Bronchial epithelial cell (primary cell): ENCODE measurements at regions not wholly inside any gene's neighbourhood (a gene's known extent, or its start where the extent isn't known, plus 50 kb on each side); places are given as distances from the start of the nearest gene placed in this dataset.

ENCODE experiments used
- DNase-seq: peaks from one replicate; pipeline ENCODE4 v3.0.0-alpha.2; 2010; ENCODE audit warnings: low read depth
- FAIRE-seq: peaks from 2 replicates; lab custom pipeline; 2011; peaks lifted over from hg19 to GRCh38; lab: Jason Lieb, UNC
- H3K27me3 ChIP-seq: 2 replicates; pipeline ENCODE4 v1.5.1; 2011; ENCODE audit warnings: low read length; ENCODE audit not compliant: control insufficient read depth, insufficient read depth
- H3K36me3 ChIP-seq: 2 replicates; pipeline ENCODE4 v1.5.1; 2011; ENCODE audit warnings: low read length; ENCODE audit not compliant: control insufficient read depth, insufficient read depth
- H3K4me3 ChIP-seq: 2 replicates; pipeline ENCODE4 v1.5.1; 2011; ENCODE audit warnings: mild to moderate bottlenecking, low read depth, low read length, control low read depth
- TF ChIP-seq, protein P1 (sequence below): IDR thresholded peaks from 2 replicates; pipeline ENCODE4 v1.5.1; 2011; ENCODE audit warnings: mild to moderate bottlenecking, moderate library complexity, low read length, control low read depth, inconsistent platforms; ENCODE audit not compliant: insufficient read depth, severe bottlenecking

DNA sequence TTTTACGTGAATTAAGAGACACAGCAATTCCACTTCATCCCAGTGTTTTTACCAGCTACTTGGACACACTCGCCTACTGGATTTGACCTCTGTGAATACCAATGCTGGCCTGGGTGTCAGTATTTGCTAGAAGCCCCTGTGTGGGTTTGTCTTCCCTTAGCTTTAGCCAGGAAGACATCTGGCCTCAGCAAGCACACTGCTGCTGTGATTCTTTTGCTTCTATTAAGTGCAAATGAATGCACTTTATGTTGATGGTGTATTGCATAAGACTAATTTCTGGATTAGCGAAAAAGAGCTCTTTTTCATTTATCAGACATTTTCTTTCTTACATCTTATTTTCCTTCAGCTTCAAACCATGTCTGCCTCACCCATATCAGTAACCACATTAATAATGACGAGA, 140.0 kb downstream of the CHRM3 start:
- no peak for FAIRE-seq
- TF ChIP-seq, protein P1, sequence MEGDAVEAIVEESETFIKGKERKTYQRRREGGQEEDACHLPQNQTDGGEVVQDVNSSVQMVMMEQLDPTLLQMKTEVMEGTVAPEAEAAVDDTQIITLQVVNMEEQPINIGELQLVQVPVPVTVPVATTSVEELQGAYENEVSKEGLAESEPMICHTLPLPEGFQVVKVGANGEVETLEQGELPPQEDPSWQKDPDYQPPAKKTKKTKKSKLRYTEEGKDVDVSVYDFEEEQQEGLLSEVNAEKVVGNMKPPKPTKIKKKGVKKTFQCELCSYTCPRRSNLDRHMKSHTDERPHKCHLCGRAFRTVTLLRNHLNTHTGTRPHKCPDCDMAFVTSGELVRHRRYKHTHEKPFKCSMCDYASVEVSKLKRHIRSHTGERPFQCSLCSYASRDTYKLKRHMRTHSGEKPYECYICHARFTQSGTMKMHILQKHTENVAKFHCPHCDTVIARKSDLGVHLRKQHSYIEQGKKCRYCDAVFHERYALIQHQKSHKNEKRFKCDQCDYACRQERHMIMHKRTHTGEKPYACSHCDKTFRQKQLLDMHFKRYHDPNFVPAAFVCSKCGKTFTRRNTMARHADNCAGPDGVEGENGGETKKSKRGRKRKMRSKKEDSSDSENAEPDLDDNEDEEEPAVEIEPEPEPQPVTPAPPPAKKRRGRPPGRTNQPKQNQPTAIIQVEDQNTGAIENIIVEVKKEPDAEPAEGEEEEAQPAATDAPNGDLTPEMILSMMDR = no peak
- H3K36me3 ChIP-seq = no peaks in the 10 kb centered on the region
- no peak for DNase-seq
- no peaks in the 10 kb centered on the region for H3K27me3 ChIP-seq
- H3K4me3 ChIP-seq = no peak overlapping the region

DNA sequence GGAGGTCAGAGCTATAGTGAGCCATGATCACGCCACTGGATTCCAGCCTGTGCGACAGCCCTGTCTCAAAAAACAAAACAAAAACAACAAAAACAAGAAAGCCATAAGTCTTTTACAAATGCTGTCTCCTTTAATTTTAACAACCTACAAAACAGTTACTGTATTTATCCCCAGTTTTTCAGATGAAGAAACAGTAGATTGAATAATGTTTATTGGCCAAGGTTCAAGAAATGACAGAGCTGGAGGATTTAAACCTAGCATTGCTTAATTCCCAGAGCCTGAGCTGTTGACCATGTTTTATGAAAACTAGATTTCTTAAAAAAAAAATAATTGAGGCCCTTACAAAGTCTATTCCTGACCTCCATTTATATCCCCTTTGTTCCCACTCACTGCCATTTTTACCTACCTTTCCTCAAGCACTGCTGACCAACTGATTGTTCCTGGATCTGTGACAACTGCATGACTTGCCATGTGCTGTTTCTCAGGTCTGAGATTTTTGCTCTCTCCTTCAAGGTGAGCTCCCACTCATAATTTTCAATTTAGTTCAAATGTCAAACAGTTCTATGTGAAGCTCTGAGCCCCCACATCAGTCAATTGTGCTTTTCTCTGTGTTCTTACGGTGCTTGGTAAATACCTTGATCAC, 140.8 kb downstream of the CHRM3 start:
- TF ChIP-seq, protein P1 = no peak
- Histone ChIP-seq H3K27me3 (no peaks in the 10 kb centered on the region), H3K36me3 (no peaks in the 10 kb centered on the region), H3K4me3 (no peak overlapping the region)
- DNase-seq (no peak), FAIRE-seq (no peak)

DNA sequence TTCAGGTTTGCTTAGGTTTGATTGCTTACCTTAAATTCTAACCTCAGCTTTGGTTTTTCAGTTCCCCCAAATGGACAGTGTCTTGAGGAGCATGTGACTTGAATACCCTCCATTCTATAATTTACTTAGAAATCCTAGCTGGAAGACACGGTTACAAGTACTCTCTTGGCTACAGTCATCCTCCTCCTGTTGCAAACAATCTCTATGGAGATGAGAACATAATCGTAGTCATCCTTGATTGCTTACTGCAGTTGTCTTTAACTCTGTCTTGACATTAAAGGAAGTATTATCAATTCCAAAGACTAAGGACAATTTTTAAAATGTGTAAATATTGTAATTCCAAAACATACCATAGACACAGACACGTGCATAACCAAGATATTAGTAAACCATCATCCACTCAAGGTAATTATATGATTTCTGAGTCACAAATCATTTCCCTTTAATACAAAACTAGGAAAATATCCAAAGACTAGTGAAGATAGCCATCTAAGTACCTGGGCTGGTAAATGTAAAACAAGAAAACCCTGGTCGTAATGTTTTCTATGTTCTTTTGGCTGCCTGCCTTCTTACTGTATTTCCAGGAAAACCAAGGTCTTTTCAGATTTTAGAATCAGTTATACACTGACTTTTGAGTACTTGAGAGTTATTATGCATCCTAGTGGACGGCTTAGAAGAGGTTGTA, 149.9 kb downstream of the CHRM3 start:
- Histone ChIP-seq H3K27me3 (no peaks in the 10 kb centered on the region), H3K4me3 (no peak overlapping the region), H3K36me3 (no peaks in the 10 kb centered on the region)
- FAIRE-seq = no peak
- TF ChIP-seq, protein P1 = no peak
- DNase-seq = no peak

DNA sequence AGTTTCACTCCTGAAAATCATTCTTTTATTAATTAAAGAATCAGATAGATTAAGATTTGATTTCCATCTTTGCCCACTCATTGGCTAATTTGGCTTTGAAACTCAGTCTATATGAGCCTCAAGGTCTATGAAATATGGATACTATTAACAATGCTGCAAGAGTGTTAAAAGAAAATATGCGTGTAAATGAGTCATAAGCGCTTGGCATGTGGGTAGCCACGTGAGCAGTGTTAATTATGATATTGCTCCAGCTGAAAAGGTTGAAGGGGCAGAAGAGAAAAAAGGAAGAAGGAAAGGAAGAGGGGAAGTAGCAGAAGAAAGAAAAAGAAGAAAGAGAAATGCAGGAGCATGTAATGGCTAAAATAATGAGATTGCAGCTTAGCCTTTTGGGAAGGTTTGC, 151.4 kb downstream of the CHRM3 start:
- TF ChIP-seq, protein P1 = no peak
- H3K27me3 ChIP-seq = no peaks in the 10 kb centered on the region
- no peak for FAIRE-seq
- no peak overlapping the region for H3K4me3 ChIP-seq
- no peak for DNase-seq
- no peaks in the 10 kb centered on the region for H3K36me3 ChIP-seq

DNA sequence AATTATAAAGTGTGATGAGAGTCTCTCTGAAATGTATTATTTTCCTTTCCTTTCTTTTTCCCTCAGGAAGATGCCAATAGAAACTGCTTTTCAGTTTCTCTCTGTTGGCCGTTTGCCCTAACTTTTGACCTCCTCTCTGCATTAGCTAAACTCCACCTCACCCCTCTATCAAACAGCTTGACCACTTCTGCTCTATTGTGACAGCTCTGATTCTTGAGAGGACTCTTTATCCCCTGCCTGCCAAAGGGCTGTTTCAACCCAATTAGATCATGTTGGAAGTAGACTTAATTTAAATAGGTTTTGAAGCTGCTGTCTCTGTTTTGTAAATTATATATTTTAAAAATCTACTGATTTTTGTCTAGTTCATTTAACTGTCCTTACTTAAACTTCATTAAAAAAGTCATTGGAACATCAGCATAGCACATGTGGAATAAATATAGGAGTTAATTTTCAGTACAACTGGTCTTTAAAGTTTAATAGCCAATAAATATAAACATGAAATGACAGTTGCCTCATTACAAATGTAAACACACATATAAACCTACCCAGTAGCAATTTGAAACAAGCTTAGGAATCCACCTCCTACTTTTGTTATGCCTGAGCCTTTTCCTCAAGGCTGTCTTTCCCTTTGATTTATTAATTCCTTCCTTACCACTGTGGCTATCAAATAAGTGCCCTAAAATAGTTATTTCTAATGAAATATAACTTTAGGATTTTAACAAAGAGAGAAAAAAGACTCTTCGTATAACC, 152.0 kb downstream of the CHRM3 start:
- FAIRE-seq (no peak), DNase-seq (no peak)
- Histone ChIP-seq H3K27me3 (no peaks in the 10 kb centered on the region), H3K4me3 (no peak overlapping the region), H3K36me3 (no peaks in the 10 kb centered on the region)
- TF ChIP-seq, protein P1 = no peak
